Spinal cord (tissue), 9 donors: ENCODE measurements at regions not wholly inside any gene's neighbourhood (a gene's known extent, or its start where the extent isn't known, plus 50 kb on each side); places are given as distances from the start of the nearest gene placed in this dataset.
A peak's percentile ranks its signal among the peaks of the same experiment; 100 is the strongest.
"Not testable (repeated sequence)": the region's sequence is repeated elsewhere in the genome, so short reads cannot be mapped to it uniquely, and the experiment has no call there.

Experiments
- DNase-seq, 6 donors: peaks; one replicate each; pipeline versions ENCODE4 v3.0.0 to v3.0.0-alpha.2; 2013 to 2015; ENCODE audit warnings: low spot score in 6 of 6, low read depth in 4 of 6
- H3K27ac ChIP-seq: one replicate; pipeline ENCODE4 v1.5.1; 2013; ENCODE audit warnings: low read depth, low read length, control low read depth
- H3K27me3 ChIP-seq: one replicate; pipeline ENCODE4 v1.6.1; 2013; ENCODE audit warnings: low read length; ENCODE audit not compliant: control insufficient read depth, insufficient read depth
- H3K36me3 ChIP-seq: one replicate; pipeline ENCODE4 v1.6.1; 2013; ENCODE audit warnings: low read length; ENCODE audit not compliant: control insufficient read depth, insufficient read depth
- H3K4me1 ChIP-seq: one replicate; pipeline ENCODE4 v1.6.1; 2013; ENCODE audit warnings: low read length; ENCODE audit not compliant: control insufficient read depth, insufficient read depth
- H3K4me3 ChIP-seq: one replicate; pipeline ENCODE4 v1.5.1; 2013; ENCODE audit warnings: low read depth, low read length, control low read depth
- H3K9me3 ChIP-seq: one replicate; pipeline ENCODE4 v1.6.1; 2013; ENCODE audit warnings: low read length; ENCODE audit not compliant: control insufficient read depth, insufficient read depth
- WGBS: methylation state at CpG from one replicate; pipeline ENCODE4 v1.1.5; 2013; ENCODE audit warnings: missing lambda C conversion rate; ENCODE audit not compliant: insufficient coverage; 5-methylcytosine and 5-hydroxymethylcytosine counted together
- donor health status: healthy.

DNA sequence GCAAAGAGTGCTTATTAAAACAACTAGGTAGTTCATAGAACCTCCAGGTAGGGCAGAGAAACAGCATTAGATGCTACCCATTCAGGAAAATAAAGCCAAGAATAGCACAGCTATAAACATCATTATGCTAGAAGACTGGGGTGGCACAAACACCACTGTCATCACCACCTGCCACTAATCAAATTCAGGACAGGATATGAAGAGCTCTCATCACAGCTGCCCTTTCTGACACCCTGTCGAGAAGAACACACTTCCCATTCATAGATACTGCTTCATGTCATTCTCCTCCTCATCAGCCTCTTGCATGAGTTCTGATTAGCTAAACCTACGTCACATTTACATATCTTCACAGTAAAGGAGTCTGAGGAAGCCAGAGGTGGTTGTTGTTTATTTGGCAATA is 692.3 kb upstream of the HS3ST1 start:
- Histone ChIP-seq H3K4me1 (no peaks in the 10 kb centered on the region), H3K4me3 (no peak overlapping the region), H3K9me3 (no peaks in the 10 kb centered on the region), H3K27me3 (no peaks in the 10 kb centered on the region), H3K36me3 (no peaks in the 10 kb centered on the region), H3K27ac (no peak overlapping the region)
- WGBS = no CpG with 5 or more reads among the region's 2 CpGs
- no peak for DNase-seq

DNA sequence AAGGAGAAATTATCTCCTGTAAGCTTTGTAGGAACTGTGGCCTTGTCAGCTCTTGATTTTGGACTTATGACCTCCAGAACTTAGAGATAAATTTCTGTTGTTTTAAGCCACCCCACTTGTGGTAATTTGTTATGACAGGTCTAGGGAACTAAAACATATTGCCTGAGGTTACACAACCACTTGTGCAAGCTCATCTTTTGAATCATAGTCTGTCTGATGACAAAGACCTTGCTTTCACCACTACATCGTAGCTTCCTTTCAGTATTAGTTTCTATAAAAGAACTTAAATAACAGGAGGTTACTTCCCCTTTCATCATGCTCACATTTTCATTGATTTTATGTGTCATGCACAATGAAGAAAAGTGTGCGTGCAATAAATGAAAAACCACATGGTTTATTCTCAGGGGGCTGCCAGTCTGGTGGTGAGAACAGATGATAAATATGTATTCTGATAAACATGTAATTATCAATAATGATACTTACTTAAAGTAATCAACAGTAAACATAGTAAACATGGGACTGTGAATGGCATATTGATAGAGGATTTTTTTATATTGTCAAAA is 690.0 kb upstream of the HS3ST1 start:
- no peaks in the 10 kb centered on the region for H3K27me3 ChIP-seq
- H3K4me3 ChIP-seq = no peak overlapping the region
- no peaks in the 10 kb centered on the region for H3K4me1 ChIP-seq
- no peak for DNase-seq
- H3K9me3 ChIP-seq = peaks cover 2% of the 10 kb centered on the region
- no peak overlapping the region for H3K27ac ChIP-seq
- no CpG with 5 or more reads among the region's 2 CpGs for WGBS
- no peaks in the 10 kb centered on the region for H3K36me3 ChIP-seq

GRCh38 chr4:12116009-12116552 is 687.4 kb upstream of the HS3ST1 start:
- no peak overlapping the region for H3K4me3 ChIP-seq
- no peaks in the 10 kb centered on the region for H3K27me3 ChIP-seq
- peaks cover 2% of the 10 kb centered on the region for H3K9me3 ChIP-seq
- no peaks in the 10 kb centered on the region for H3K4me1 ChIP-seq
- no CpG with 5 or more reads among the region's 3 CpGs for WGBS
- no peaks in the 10 kb centered on the region for H3K36me3 ChIP-seq
- no peak for DNase-seq
- H3K27ac ChIP-seq = no peak overlapping the region

DNA sequence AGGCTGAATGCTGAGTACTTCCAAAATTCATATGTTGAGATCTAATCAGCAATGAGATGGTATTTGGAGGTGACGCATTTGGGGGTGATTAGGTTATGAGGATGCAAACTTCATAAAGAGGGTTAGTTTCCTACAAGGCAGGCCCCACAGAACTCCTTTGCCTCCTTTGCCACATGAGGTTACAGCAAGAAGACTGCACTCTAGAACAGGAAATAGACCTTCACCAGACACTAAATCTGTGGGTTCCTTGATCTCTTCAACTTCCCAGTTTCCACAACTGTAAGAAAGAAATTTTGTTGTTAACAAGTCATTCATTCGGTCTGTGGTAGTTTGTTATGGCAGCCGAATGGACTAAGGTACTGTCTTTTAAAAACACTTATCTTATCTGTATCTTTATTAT is 681.9 kb upstream of the HS3ST1 start:
- Histone ChIP-seq H3K9me3 (peaks cover 4% of the 10 kb centered on the region), H3K4me3 (no peak overlapping the region), H3K27me3 (no peaks in the 10 kb centered on the region), H3K4me1 (no peaks in the 10 kb centered on the region), H3K36me3 (no peaks in the 10 kb centered on the region), H3K27ac (no peak overlapping the region)
- DNase-seq = no peak
- WGBS = no CpG with 5 or more reads among the region's 3 CpGs

GRCh38 chr4:12109056-12109455 is 680.4 kb upstream of the HS3ST1 start:
- not testable (repeated sequence) for H3K4me3 ChIP-seq, H3K9me3 ChIP-seq, H3K4me1 ChIP-seq, H3K27me3 ChIP-seq, DNase-seq, H3K36me3 ChIP-seq, H3K27ac ChIP-seq
- no CpG with 5 or more reads among the region's 4 CpGs for WGBS

DNA sequence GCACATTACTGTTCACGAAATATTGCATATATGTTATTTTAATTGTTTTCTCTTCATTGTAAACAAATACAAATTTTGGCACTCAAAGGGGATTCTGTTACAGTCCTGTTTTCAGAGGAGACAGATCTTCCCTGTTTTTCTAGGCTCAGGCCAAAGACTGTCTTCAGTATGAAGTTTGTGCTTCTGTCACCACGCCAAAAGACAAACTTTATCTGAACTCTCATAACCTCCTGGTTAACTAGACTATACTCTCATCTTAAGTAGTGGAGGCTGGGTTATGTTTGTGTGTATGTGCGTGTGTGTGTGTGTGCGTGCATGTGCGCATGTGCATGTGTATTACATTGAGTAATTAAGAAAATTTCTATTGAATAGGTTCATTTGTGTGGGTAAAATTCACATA is 676.8 kb upstream of the HS3ST1 start:
- Histone ChIP-seq H3K4me3 (no peak overlapping the region), H3K27ac (no peak overlapping the region), H3K27me3 (no peaks in the 10 kb centered on the region), H3K9me3 (peaks cover 2% of the 10 kb centered on the region), H3K36me3 (no peaks in the 10 kb centered on the region), H3K4me1 (no peaks in the 10 kb centered on the region)
- no CpG with 5 or more reads among the region's 5 CpGs for WGBS
- DNase-seq = no peak

GRCh38 chr4:12089920-12090319 is 661.2 kb upstream of the HS3ST1 start:
- not testable (repeated sequence) for H3K36me3 ChIP-seq, H3K27ac ChIP-seq, H3K4me3 ChIP-seq, H3K27me3 ChIP-seq, DNase-seq, H3K4me1 ChIP-seq, H3K9me3 ChIP-seq
- WGBS = 89% methylated on average over 12 of the region's 21 CpGs

- H3K4me3 ChIP-seq = no peak overlapping the region
- H3K27me3 ChIP-seq = no peaks in the 10 kb centered on the region
- DNase-seq = no peak
- WGBS = 50% methylated on average over 2 of the region's 5 CpGs
- no peaks in the 10 kb centered on the region for H3K36me3 ChIP-seq
- H3K27ac ChIP-seq = no peak overlapping the region
- no peaks in the 10 kb centered on the region for H3K4me1 ChIP-seq
- H3K9me3 ChIP-seq = peaks cover 2% of the 10 kb centered on the region
These were observed 656.0 kb upstream of the HS3ST1 start for GRCh38 chr4:12084690-12085089.

DNA sequence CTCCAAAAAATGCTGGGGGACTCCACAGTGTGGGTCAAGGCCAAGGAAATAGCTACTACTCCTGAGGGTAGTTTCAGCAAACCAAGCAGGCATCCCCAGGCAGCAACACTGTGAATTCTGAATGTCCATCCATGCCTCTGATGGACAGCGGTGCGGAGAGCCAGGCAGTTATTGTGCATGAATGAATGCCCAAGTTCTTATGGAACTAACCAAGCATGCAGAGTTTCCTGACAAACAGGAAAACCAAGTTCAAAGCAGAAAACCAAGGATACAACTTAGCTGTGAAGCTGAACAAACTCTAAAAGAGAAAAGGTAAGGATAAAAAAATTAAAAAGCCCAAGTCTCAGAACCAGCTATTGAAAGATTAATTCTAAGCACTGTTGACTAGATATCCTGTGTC is 642.6 kb upstream of the HS3ST1 start:
- Histone ChIP-seq H3K4me1 (no peaks in the 10 kb centered on the region), H3K27ac (no peak overlapping the region), H3K9me3 (no peaks in the 10 kb centered on the region), H3K4me3 (no peak overlapping the region), H3K27me3 (no peaks in the 10 kb centered on the region), H3K36me3 (no peaks in the 10 kb centered on the region)
- peak in 1 of 6 donors; percentile 51 for DNase-seq
- 50% methylated on average over 2 of the region's 2 CpGs for WGBS

- Histone ChIP-seq H3K4me1 (no peaks in the 10 kb centered on the region), H3K27ac (no peak overlapping the region), H3K27me3 (no peaks in the 10 kb centered on the region), H3K9me3 (no peaks in the 10 kb centered on the region), H3K4me3 (no peak overlapping the region), H3K36me3 (no peaks in the 10 kb centered on the region)
- 82% methylated on average over 2 of the region's 2 CpGs for WGBS
- DNase-seq = no peak
These were observed 625.3 kb upstream of the HS3ST1 start for GRCh38 chr4:12053966-12054365.
